GM06990 (cell line): ENCODE measurements at regions not wholly inside any gene's neighbourhood (a gene's known extent, or its start where the extent isn't known, plus 50 kb on each side); places are given as distances from the start of the nearest gene placed in this dataset.

Source experiments
- DNase-seq: peaks from one replicate; pipeline ENCODE4 v3.0.0-alpha.2; 2011; ENCODE audit not compliant: insufficient read length; ENCODE audit errors: extremely low read depth
- H3K27me3 ChIP-seq: replicated peaks from 2 replicates; pipeline ENCODE4 v1.6.0; 2011; ENCODE audit warnings: low read length; ENCODE audit not compliant: control insufficient read depth, insufficient read depth
- H3K36me3 ChIP-seq: 2 replicates; pipeline ENCODE4 v1.5.1; 2011; ENCODE audit warnings: low read length; ENCODE audit not compliant: control insufficient read depth, insufficient read depth
- H3K4me3 ChIP-seq: replicated peaks from 2 replicates; pipeline ENCODE4 v1.5.1; 2011; ENCODE audit warnings: low read depth, mild to moderate bottlenecking, control low read depth, low read length
- TF ChIP-seq, protein P1 (sequence below): IDR thresholded peaks from 2 replicates; pipeline ENCODE4 v1.5.1; 2011; ENCODE audit warnings: low read length, control low read depth, mild to moderate bottlenecking, inconsistent platforms; ENCODE audit not compliant: insufficient read depth, poor library complexity, severe bottlenecking

DNA sequence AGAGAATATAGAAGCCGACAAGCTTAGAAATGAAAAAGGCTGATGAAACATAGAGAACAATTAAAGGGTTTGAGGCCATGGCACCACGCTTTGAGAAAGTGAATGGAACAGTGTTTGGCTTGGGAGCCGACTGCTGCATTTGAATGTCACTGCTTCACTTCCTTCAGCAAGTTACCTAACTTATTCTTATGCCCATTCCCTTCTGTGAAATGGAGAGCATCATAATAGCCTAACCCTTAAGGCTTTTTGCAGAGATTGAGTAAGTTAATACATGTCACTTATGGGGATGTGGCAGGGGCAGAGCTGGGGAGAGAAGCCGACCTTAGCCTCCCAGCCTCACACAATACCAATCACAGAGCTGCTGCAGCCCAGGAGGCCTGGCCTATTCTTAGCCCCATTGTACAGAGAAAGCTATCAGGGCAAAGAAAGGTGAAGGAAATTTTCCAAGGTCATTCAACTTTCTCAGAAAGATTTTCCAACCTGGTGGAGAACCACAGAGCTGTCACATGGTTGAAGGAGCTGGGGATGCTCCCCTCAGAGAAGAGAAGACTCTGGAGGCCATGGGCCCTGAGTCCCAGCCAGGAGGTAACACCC, 186.0 kb upstream of the GDF10 start:
- TF ChIP-seq, protein P1, sequence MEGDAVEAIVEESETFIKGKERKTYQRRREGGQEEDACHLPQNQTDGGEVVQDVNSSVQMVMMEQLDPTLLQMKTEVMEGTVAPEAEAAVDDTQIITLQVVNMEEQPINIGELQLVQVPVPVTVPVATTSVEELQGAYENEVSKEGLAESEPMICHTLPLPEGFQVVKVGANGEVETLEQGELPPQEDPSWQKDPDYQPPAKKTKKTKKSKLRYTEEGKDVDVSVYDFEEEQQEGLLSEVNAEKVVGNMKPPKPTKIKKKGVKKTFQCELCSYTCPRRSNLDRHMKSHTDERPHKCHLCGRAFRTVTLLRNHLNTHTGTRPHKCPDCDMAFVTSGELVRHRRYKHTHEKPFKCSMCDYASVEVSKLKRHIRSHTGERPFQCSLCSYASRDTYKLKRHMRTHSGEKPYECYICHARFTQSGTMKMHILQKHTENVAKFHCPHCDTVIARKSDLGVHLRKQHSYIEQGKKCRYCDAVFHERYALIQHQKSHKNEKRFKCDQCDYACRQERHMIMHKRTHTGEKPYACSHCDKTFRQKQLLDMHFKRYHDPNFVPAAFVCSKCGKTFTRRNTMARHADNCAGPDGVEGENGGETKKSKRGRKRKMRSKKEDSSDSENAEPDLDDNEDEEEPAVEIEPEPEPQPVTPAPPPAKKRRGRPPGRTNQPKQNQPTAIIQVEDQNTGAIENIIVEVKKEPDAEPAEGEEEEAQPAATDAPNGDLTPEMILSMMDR, result no peak
- no peak for DNase-seq
- Histone ChIP-seq H3K36me3 (no peaks in the 10 kb centered on the region), H3K4me3 (no peak overlapping the region), H3K27me3 (no peaks in the 10 kb centered on the region; the same call in none of the 2 replicates)

GRCh38 chr10:47114680-47115186, 185.3 kb upstream of the GDF10 start:
- Histone ChIP-seq H3K36me3 (no peaks in the 10 kb centered on the region), H3K4me3 (no peak overlapping the region), H3K27me3 (no peaks in the 10 kb centered on the region; the same call in none of the 2 replicates)
- TF ChIP-seq, protein P1, result no peak
- no peak for DNase-seq

DNA sequence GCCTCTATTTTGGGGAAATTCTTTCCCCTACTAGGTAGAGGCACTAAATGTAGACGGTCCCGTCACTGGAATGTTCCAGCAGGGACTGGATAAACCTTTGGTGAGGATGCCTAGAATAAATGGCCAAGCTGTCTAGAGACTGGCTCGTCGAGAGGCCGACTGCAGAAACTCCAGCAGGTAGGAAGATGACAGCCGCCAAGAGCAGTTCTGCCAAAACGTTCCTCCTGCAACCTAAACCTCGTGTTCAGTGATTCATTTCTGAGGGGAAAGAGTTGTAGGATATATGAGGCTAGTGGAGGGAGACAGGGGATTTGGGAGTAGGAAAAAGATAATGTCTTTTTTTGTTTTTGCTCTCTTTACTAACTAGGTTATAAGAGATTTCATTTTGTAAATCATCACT, 184.7 kb upstream of the GDF10 start:
- no peak for DNase-seq
- Histone ChIP-seq H3K4me3 (no peak overlapping the region), H3K36me3 (no peaks in the 10 kb centered on the region), H3K27me3 (no peaks in the 10 kb centered on the region; the same call in none of the 2 replicates)
- TF ChIP-seq, protein P1, result no peak

- DNase-seq, result no peak
- Histone ChIP-seq H3K36me3 (no peaks in the 10 kb centered on the region), H3K27me3 (no peaks in the 10 kb centered on the region; the same call in 1 of the 2 replicates), H3K4me3 (no peak overlapping the region)
- TF ChIP-seq, protein P1, result no peak
Measured at GRCh38 chr10:47116445-47116844, 183.6 kb upstream of the GDF10 start.

GRCh38 chr10:47118326-47118725, 181.7 kb upstream of the GDF10 start:
- TF ChIP-seq, protein P1, result no peak
- Histone ChIP-seq H3K4me3 (no peak overlapping the region), H3K36me3 (no peaks in the 10 kb centered on the region), H3K27me3 (no peaks in the 10 kb centered on the region; the same call in 1 of the 2 replicates)
- no peak for DNase-seq
